ENCODE measurements at regions not wholly inside any gene's neighbourhood (a gene's known extent, or its start where the extent isn't known, plus 50 kb on each side); places are given as distances from the start of the nearest gene placed in this dataset.

- no peak for TF ChIP-seq CTCF (conservative IDR thresholded peaks at IDR 0.05; ENCODE audit: low read depth in 2 of 2)
- no peak for TF ChIP-seq POLR2AphosphoS5 (IDR thresholded peaks at IDR 0.05; ENCODE audit: low read depth)
- no peak for TF ChIP-seq ETS1 (IDR thresholded peaks at IDR 0.05)
- no peak for TF ChIP-seq REST (IDR thresholded peaks at IDR 0.05; ENCODE audit: unreplicated experiment)
- TF ChIP-seq EZH2phosphoT487 (IDR thresholded peaks at IDR 0.05; ENCODE audit: unreplicated experiment), result no peak
- no peak for TF ChIP-seq NANOG (IDR thresholded peaks at IDR 0.05; ENCODE audit: borderline replicate concordance)
- no peak for TF ChIP-seq EZH2 (IDR thresholded peaks at IDR 0.05; ENCODE audit: low read depth, unreplicated experiment)
- no peak for TF ChIP-seq CREB1 (CRISPR knock-in tag; IDR thresholded peaks at IDR 0.05; ENCODE audit: low read depth)
Measured at GRCh38 chr7:115678086-115678982, 352.2 kb downstream of the TFEC start.
